ENCODE measurements at regions not wholly inside any gene's neighbourhood (a gene's known extent, or its start where the extent isn't known, plus 50 kb on each side); places are given as distances from the start of the nearest gene placed in this dataset.

DNA sequence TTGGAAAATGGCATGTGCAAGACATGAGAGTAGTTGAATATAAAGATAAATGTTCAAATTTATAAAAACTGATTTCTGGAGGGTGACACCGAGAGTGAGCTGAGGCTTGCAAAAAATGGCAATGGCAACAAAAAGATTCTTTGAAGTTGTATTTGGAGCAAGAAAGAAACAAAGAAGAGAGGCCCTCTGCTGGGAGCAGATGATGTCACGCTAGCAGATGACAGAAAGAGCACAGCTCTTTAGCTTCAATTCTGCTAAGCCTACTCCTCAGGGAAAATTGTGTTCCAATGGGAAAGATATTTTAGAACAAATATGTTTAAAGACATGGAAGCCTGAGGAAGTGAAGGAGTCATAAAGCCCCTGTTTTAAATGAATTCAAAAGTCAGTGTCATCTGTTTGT is 125.3 kb upstream of the NOX3 start:
- TF ChIP-seq POLR2A (IDR thresholded peaks at IDR 0.05) = no peak
- TF ChIP-seq, protein P1, sequence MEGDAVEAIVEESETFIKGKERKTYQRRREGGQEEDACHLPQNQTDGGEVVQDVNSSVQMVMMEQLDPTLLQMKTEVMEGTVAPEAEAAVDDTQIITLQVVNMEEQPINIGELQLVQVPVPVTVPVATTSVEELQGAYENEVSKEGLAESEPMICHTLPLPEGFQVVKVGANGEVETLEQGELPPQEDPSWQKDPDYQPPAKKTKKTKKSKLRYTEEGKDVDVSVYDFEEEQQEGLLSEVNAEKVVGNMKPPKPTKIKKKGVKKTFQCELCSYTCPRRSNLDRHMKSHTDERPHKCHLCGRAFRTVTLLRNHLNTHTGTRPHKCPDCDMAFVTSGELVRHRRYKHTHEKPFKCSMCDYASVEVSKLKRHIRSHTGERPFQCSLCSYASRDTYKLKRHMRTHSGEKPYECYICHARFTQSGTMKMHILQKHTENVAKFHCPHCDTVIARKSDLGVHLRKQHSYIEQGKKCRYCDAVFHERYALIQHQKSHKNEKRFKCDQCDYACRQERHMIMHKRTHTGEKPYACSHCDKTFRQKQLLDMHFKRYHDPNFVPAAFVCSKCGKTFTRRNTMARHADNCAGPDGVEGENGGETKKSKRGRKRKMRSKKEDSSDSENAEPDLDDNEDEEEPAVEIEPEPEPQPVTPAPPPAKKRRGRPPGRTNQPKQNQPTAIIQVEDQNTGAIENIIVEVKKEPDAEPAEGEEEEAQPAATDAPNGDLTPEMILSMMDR (IDR thresholded peaks at IDR 0.05) = no peak

Measured in prostate gland (tissue), 2 donors.